ENCODE measurements at regions not wholly inside any gene's neighbourhood (a gene's known extent, or its start where the extent isn't known, plus 50 kb on each side); places are given as distances from the start of the nearest gene placed in this dataset.

DNA sequence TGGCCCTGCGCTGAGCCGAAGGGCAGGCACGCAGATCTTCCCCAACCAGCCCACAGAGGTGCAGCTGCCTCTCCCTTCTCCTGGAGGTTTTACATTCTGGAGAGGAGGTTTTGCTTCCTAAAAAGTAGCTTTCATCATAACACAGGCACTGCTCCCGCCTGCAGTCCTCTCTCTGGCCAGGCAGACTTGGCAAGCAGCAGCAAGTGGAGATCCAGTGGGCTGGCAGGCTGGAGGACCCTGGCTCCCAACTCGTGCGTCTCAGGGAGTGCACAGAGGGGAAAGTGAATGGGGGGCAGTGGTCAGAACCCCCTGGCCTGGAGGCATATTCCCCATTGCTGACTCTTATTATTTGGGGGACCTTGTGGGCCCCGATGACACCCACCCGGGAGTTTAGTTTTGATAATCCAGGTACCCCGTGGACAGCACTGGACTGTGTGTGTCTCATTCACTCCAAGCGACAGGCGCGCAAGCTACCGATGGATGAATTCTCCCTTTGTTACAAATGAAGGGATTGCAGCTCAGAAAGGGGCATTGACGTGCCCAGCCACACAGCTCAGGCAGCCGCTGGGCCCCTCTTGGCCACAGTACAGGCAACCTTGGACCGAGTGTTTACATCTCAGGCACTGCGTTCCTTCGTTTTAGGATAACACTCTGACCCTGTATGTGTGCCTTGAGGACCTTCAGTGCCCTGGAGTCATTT, 1223.9 kb downstream of the BRD1 start:
- peaks cover 9% of the 10 kb centered on the region for H3K9me3 Mint-ChIP-seq
- CTCF ChIA-PET: no interaction called here
- H3K36me3 Mint-ChIP-seq (ENCODE audit: low read depth): no peaks in the 10 kb centered on the region
- H3K4me1 Mint-ChIP-seq (ENCODE audit: low read depth): no peaks in the 10 kb centered on the region
- H3K4me3 Mint-ChIP-seq: no peak overlapping the region
- no peak overlapping the region for H3K27ac Mint-ChIP-seq
- peaks cover 2% of the 10 kb centered on the region for H3K27me3 Mint-ChIP-seq (ENCODE audit: low read depth)
- no peak for DNase-seq
- intact Hi-C loops (cut with micrococcal nuclease): no loop called here

DNA sequence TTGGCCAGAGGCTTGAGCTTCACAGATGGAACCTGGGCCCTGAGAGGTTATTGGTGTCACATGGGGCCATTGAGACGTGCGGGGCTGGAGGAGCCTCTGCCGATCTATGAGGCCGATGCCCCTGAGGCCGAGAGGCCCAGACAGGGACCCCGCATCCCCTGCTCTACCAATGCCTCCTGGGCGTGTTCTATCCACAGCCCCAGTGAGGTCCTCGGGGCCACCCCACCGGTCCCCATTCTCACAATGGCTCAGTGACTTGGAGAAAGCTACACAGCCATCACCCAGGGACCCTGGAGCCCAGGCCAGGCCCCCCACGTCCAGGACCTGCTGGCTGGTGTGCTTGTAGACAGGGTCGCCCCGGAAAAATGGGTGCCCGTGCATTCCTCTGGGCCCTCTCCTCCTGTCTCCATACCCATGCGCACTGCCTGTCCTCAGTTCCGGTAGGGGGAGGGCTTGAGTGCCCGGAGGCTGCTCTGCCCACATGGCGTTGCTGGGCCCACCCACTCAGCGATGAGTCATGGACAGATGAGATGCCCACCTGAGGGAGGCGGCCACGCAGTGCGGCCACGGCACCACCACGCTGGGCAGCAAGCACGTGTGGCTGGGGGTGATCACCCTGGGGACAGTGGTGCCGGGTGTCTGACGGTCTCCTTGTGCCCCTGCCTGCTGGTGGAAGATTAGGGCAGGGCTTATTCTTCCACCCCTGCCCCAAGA, 1224.7 kb downstream of the BRD1 start:
- no peaks in the 10 kb centered on the region for H3K4me1 Mint-ChIP-seq (ENCODE audit: low read depth)
- intact Hi-C loops (cut with micrococcal nuclease): no loop called here
- H3K36me3 Mint-ChIP-seq (ENCODE audit: low read depth): no peaks in the 10 kb centered on the region
- H3K27ac Mint-ChIP-seq: no peak overlapping the region
- CTCF ChIA-PET: no interaction called here
- peaks cover 14% of the 10 kb centered on the region for H3K9me3 Mint-ChIP-seq
- no peak for DNase-seq
- no peaks in the 10 kb centered on the region for H3K27me3 Mint-ChIP-seq (ENCODE audit: low read depth)
- no peak overlapping the region for H3K4me3 Mint-ChIP-seq

DNA sequence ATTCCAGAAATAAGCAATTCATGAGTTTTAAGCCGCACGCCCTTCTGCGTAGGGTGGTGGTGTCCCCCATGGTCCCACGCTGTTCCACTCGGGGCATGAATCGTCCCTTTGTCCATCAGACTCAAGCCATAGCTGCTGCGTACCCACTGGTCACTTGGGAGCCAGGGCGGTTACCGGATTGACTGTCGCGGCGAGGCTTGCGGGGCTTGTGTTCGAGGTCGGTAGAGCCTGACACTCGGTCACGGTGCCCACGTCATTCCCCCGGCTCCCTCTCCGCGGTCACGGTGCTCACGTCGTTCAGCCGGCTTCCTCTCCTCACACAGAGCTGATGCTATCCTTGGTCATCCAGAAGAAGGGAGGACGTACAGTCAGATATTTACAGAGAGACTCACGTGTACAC, 1227.0 kb downstream of the BRD1 start:
- no peak overlapping the region for H3K4me3 Mint-ChIP-seq
- H3K4me1 Mint-ChIP-seq (ENCODE audit: low read depth): no peaks in the 10 kb centered on the region
- CTCF ChIA-PET: no interaction called here
- H3K36me3 Mint-ChIP-seq (ENCODE audit: low read depth): no peaks in the 10 kb centered on the region
- intact Hi-C loops (cut with micrococcal nuclease): no loop called here
- no peak for DNase-seq
- peaks cover 15% of the 10 kb centered on the region for H3K9me3 Mint-ChIP-seq
- H3K27ac Mint-ChIP-seq: no peak overlapping the region
- H3K27me3 Mint-ChIP-seq (ENCODE audit: low read depth): no peaks in the 10 kb centered on the region

DNA sequence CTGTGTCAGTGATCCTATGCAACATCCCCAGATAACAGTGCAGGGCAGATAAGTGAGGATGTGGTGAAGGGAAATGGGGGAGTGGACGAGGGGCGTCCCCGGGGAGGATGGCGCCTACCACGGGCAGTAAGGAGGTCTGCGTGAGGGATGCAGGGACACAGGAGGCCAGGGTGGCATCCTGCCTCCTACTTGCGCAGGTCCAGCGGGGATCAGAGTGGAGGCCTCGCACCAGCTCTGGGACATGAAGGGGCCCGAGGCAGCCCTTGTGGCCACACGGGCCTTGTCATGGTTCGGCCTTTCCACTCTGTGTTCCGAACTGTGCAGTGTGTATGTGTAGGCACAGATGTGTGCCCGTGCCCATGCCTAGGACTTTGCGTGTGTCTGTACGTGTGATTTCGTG, 1227.5 kb downstream of the BRD1 start:
- no peak overlapping the region for H3K27ac Mint-ChIP-seq
- H3K27me3 Mint-ChIP-seq (ENCODE audit: low read depth): no peaks in the 10 kb centered on the region
- no peaks in the 10 kb centered on the region for H3K4me1 Mint-ChIP-seq (ENCODE audit: low read depth)

DNA sequence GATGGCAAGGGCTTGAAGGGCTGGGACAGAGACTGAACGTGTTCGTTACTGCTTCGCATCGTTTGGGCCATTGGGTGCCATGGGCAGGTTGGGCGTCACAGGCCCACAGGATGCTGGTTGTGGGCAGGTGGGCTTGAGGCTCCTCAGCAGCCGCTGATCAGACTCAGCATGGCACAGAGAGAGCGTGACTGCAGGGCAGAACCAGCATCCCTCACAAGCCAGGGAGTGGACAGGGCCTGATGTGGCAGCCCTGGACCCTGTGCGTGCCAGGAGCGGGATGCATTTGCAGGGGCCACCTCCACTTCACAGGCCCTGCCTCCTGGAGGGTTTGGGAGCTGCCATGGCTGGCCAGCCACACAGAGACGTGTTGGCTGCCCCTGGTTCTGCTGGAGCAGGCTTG, 1228.3 kb downstream of the BRD1 start:
- Mint-ChIP-seq H3K4me3 (no peak overlapping the region), H3K36me3 (ENCODE audit: low read depth) (no peaks in the 10 kb centered on the region), H3K4me1 (ENCODE audit: low read depth) (no peaks in the 10 kb centered on the region), H3K9me3 (peaks cover 7% of the 10 kb centered on the region), H3K27me3 (ENCODE audit: low read depth) (no peaks in the 10 kb centered on the region), H3K27ac (no peak overlapping the region)
- DNase-seq: no peak
- intact Hi-C loops (cut with micrococcal nuclease): no loop called here
- CTCF ChIA-PET: no interaction called here

More for the DNA sequence above, 1227.5 kb downstream of the BRD1 start:
- intact Hi-C loops (cut with micrococcal nuclease): no loop called here
- Mint-ChIP-seq H3K4me3 (no peak overlapping the region), H3K9me3 (peaks cover 13% of the 10 kb centered on the region), H3K36me3 (ENCODE audit: low read depth) (no peaks in the 10 kb centered on the region)
- no peak for DNase-seq
- CTCF ChIA-PET: no interaction called here

DNA sequence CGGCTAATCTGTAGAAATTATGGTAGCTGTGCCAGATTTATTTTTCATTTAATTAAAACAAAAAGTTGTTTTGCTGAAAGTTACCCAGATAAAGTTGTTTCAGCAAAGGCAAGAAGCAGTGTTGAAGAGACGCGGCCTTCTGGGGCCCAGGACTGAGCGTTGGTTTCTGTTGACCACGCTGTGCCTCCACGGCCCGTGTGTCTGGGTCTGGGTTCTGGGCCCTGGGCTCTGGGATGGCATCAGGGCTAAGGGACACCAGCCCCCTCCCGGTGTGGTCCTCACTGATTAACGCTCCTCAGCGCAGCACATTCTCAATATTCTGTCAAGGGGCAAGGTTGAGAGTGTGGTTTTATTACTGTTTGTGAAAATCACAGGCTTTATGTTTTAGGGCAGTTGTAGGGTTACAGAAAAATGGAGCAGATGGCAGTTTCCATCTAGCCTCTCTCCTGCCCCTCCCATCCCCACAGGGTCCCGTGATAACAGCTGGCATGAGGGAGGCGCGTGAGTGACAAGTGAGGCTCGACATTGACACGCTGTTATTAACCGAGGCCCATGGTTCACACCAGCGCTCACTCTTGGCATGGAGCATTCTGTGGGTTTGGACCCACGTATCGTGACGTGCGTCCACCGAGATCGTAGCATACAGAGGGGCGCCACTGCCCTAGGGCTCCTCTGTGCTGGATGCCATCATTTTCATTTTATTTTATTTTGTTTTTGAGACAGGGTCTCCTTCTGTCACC, 1231.4 kb downstream of the BRD1 start:
- H3K36me3 Mint-ChIP-seq (ENCODE audit: low read depth): no peaks in the 10 kb centered on the region
- intact Hi-C loops (cut with micrococcal nuclease): no loop called here
- CTCF ChIA-PET: no interaction called here
- no peak overlapping the region for H3K4me3 Mint-ChIP-seq
- DNase-seq: no peak
- H3K9me3 Mint-ChIP-seq: peaks cover 7% of the 10 kb centered on the region
- H3K4me1 Mint-ChIP-seq (ENCODE audit: low read depth): no peaks in the 10 kb centered on the region
- H3K27me3 Mint-ChIP-seq (ENCODE audit: low read depth): no peaks in the 10 kb centered on the region
- H3K27ac Mint-ChIP-seq: no peak overlapping the region

DNA sequence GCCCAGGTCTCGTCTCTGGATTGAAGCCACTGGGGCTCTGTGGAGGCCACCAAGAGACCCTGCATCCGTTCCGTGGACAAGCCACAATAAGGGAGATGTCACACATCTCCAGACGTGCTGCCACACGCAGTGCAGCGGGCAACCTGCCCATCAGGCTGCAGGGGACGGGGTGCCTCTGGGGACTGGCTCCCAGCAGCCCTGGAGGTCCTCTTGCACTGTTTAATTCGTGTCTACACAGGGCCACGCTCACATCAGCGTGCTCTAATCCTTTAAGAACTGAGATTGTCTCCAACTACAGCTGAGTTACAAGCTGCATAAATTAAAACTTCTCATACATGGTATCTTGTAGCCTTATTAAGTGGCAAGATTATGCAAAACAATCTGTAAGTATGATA, 1232.2 kb downstream of the BRD1 start:
- Mint-ChIP-seq H3K4me3 (no peak overlapping the region), H3K4me1 (ENCODE audit: low read depth) (no peaks in the 10 kb centered on the region), H3K27me3 (ENCODE audit: low read depth) (peaks cover 4% of the 10 kb centered on the region), H3K9me3 (peaks cover 7% of the 10 kb centered on the region), H3K27ac (no peak overlapping the region), H3K36me3 (ENCODE audit: low read depth) (no peaks in the 10 kb centered on the region)
- CTCF ChIA-PET: no interaction called here
- no peak for DNase-seq
- intact Hi-C loops (cut with micrococcal nuclease): no loop called here

DNA sequence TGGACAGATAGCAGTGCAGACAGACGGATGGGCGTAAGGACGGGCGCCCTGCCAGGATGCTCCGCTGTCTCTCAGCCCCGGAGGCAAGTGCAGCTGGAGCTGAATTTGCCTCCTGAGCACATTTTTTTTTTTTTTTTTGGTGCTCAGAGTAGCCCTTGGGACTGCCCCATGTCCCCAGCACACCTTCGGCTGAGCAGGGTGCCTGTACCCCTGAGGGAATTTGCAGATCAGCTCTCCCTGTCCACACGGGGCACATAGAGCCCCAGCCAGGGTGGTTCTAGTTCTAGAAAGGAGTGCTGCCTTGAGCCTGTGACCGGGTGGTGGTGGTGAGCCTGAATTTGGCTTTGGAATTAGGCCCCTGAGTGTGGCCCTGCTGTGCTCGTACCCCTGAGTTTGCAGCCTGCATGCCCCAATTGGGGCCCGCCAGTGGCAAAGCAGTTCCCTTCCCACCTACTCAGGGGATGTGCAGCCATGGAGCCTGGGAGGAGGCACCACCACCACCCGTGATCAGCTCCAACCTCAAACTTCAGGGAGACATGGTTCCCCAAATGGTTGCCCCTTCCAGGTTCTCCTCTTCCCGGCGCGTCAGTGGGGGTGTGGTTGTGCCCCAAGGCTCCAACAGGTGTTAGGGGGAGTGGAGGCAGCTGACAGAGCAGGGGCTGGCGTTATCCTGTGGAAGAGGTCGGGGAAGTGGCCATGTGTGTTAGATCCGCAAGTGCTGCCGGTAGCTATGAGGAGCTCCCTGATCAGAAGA, 1232.7 kb downstream of the BRD1 start:
- H3K4me3 Mint-ChIP-seq: no peak overlapping the region
- peaks cover 4% of the 10 kb centered on the region for H3K27me3 Mint-ChIP-seq (ENCODE audit: low read depth)
- H3K27ac Mint-ChIP-seq: no peak overlapping the region
- DNase-seq: no peak
- H3K9me3 Mint-ChIP-seq: peaks cover 7% of the 10 kb centered on the region
- no peaks in the 10 kb centered on the region for H3K36me3 Mint-ChIP-seq (ENCODE audit: low read depth)
- H3K4me1 Mint-ChIP-seq (ENCODE audit: low read depth): no peaks in the 10 kb centered on the region
- CTCF ChIA-PET: no interaction called here
- intact Hi-C loops (cut with micrococcal nuclease): no loop called here

DNA sequence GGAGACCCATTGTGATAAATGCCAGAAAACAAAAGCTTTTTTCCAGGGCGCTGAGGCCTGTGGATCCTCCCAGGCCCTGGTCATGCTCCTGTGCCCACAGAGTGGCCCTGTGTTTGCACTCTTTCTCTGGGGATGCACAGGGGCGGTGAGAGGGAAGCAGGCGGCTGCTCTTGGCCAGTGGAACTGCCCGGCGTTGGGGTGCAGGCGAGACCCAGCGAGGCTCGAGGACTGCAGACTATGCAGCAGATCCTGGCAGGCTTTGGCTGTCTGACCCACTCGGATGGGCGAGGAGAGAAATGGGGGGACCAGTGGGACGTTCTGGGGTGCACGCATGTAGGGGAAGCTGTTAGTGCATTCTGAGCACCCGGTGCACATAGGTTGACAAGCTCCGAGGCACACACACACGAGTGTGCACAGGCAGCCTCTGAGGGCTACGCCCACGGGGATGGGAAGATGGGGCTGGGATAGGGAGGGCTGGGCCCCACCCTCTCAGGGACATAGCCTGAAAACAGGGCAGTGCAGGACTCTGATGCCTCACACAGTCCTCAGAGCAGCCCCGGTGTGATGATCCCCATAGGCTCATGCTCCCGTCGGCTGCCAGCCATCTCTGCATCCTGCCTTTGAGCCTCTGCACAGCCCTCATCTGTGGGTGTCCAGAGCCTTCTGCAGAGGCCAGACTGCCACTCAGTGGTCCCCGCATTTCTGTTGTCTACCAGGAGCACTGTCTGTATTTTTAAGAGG, 1233.5 kb downstream of the BRD1 start:
- Mint-ChIP-seq H3K27me3 (ENCODE audit: low read depth) (peaks cover 8% of the 10 kb centered on the region), H3K4me3 (no peak overlapping the region), H3K4me1 (ENCODE audit: low read depth) (no peaks in the 10 kb centered on the region), H3K27ac (no peak overlapping the region), H3K36me3 (ENCODE audit: low read depth) (no peaks in the 10 kb centered on the region), H3K9me3 (peaks cover 7% of the 10 kb centered on the region)
- CTCF ChIA-PET: no interaction called here
- DNase-seq: no peak
- intact Hi-C loops (cut with micrococcal nuclease): no loop called here

DNA sequence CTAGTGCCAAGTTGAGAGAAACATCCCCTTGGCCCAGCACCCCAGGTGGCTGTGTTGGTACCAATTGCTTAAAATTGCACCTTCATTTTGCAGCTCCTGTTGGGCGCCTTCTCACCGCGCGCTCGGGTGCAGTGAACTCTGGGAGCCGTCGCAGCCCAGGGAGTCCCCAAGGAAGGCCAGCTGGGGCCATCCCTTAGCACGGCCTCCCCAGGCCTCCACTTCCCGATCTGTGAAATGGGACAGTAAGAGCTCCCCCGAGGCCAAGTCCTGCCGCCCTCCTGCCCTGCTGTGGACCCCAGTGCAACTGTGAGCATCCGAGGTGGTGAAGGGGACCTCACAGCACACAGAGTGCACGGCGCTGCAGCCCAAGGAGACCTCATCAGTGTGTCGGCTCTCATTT, 1234.1 kb downstream of the BRD1 start:
- H3K27me3 Mint-ChIP-seq (ENCODE audit: low read depth): peaks cover 8% of the 10 kb centered on the region
- H3K9me3 Mint-ChIP-seq: peaks cover 4% of the 10 kb centered on the region
- H3K4me1 Mint-ChIP-seq (ENCODE audit: low read depth): no peaks in the 10 kb centered on the region
- H3K36me3 Mint-ChIP-seq (ENCODE audit: low read depth): no peaks in the 10 kb centered on the region
- CTCF ChIA-PET: no interaction called here
- intact Hi-C loops (cut with micrococcal nuclease): no loop called here
- H3K27ac Mint-ChIP-seq: no peak overlapping the region
- H3K4me3 Mint-ChIP-seq: no peak overlapping the region
- DNase-seq: no peak

DNA sequence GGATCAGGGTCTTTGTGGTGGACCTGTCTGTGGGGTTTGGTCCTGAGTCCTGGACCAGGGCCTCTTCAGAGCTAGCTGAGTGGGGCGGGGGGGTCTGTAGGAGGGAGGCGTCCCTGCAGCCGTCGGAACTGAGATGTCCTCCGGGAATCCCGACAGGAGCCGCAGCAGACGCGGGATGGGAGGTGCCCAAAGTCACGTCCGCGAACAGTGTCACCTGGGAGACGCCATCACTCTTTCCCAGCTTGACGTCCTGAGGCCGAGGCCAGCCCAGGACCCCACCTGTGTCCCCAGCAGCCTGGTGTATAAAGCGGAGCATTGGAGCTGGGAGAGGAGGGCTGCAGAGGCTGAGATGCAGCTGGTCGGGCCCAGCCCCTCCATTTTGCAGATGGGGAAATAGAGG, 1234.7 kb downstream of the BRD1 start:
- intact Hi-C loops (cut with micrococcal nuclease): no loop called here
- H3K27me3 Mint-ChIP-seq (ENCODE audit: low read depth): peaks cover 8% of the 10 kb centered on the region
- no peak overlapping the region for H3K27ac Mint-ChIP-seq
- no peaks in the 10 kb centered on the region for H3K36me3 Mint-ChIP-seq (ENCODE audit: low read depth)
- no peak overlapping the region for H3K4me3 Mint-ChIP-seq
- DNase-seq: no peak
- H3K9me3 Mint-ChIP-seq: peaks cover 1% of the 10 kb centered on the region
- no peaks in the 10 kb centered on the region for H3K4me1 Mint-ChIP-seq (ENCODE audit: low read depth)
- CTCF ChIA-PET: no interaction called here

DNA sequence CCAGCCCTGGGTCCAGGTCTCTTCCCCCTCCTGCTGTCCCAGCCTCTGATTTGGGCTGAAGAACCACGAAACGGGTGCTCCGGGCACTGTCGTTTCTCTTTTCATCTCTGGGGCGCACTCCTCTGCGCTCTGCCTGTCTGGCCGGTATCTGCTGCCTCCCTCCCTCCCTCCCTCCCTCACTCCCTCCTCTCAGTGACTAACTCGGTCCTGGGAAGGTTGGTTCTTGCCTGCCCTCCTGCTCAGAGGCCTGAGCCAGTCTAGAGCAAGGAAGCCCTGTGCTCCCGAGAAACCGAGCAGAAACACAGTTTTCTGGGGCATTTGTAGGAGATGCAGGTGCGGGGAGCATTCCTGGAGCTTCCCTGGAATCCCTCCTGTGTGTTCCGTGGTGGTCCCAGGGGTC, 1235.2 kb downstream of the BRD1 start:
- Mint-ChIP-seq H3K27ac (no peak overlapping the region), H3K4me3 (no peak overlapping the region), H3K27me3 (ENCODE audit: low read depth) (peaks cover 8% of the 10 kb centered on the region), H3K4me1 (ENCODE audit: low read depth) (no peaks in the 10 kb centered on the region), H3K36me3 (ENCODE audit: low read depth) (no peaks in the 10 kb centered on the region), H3K9me3 (no peaks in the 10 kb centered on the region)
- intact Hi-C loops (cut with micrococcal nuclease): no loop called here
- CTCF ChIA-PET: no interaction called here
- DNase-seq: no peak

All from activated naive CD4-positive, alpha-beta T cell treated with anti-CD3 and anti-CD28 coated beads for 36 hours (primary cell).